Left ventricle myocardium inferior (tissue), 1 donor: ENCODE measurements at regions not wholly inside any gene's neighbourhood (a gene's known extent, or its start where the extent isn't known, plus 50 kb on each side); places are given as distances from the start of the nearest gene placed in this dataset.

ENCODE experiments used
- DNase-seq: peaks from one replicate; pipeline ENCODE4 v3.0.0-alpha.2; 2020
- H3K27ac ChIP-seq: fragments of 200-600 bp; replicated peaks from 2 replicates; pipeline ENCODE4 v1.8.0; 2021
- H3K27me3 ChIP-seq: fragments of 200-600 bp; 2 replicates; pipeline ENCODE4 v1.8.0; 2021; ENCODE audit warnings: low read depth
- H3K36me3 ChIP-seq: fragments of 200-600 bp; 2 replicates; pipeline ENCODE4 v1.8.0; 2021
- H3K4me1 ChIP-seq: fragments of 200-600 bp; 2 replicates; pipeline ENCODE4 v1.8.0; 2021
- H3K4me3 ChIP-seq: fragments of 200-600 bp; 2 replicates; pipeline ENCODE4 v1.8.0; 2021; ENCODE audit warnings: mild to moderate bottlenecking, moderate library complexity
- H3K9me3 ChIP-seq: fragments of 200-600 bp; replicated peaks from 2 replicates; pipeline ENCODE4 v1.8.0; 2021
- intact Hi-C: fragments of 100-400 bp; cut with micrococcal nuclease; formaldehyde crosslinking; loops from one replicate; pipeline ENCODE4 v1.11.0; 2022
- TF ChIP-seq, protein P1 (sequence below): fragments of 200-600 bp; IDR thresholded peaks from 2 replicates; pipeline ENCODE4 v1.8.0; 2021; ENCODE audit warnings: antibody characterized with exemption, mild to moderate bottlenecking, borderline replicate concordance
- donor health status: DM: no; HTN: yes; CAD: no; lungs with severe emphysema.

DNA sequence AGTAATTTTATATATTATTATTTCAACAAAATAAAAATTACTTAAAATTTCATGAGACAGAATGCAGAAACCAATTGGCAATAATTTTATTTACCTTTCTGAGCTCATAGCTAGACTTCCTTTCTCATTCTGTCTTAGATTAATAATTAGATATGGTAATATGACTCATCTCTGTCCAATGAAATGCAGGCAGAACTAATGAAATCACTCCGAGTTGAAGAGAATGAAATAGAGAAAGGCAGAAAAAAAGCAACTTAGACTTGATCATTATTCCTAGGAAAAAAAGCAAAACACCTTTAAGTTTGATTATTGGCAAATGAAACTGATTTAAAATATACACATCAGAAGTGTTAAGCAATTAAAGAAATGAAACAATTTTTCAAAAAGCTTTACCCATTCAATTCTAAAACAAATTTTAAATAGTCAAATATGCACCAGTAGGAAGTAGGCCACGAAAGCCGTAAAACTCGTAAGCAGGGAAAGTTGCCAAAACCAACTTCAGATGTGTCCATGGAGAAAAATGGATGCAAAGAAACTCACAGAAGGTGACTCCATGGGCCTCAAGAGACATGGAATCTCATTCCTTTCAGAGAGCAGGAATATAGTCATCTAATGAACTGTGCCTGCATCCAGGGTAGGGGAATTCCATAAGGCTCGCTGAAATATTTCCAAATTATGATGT lies 293.8 kb upstream of the RGS17 start:
- TF ChIP-seq, protein P1, sequence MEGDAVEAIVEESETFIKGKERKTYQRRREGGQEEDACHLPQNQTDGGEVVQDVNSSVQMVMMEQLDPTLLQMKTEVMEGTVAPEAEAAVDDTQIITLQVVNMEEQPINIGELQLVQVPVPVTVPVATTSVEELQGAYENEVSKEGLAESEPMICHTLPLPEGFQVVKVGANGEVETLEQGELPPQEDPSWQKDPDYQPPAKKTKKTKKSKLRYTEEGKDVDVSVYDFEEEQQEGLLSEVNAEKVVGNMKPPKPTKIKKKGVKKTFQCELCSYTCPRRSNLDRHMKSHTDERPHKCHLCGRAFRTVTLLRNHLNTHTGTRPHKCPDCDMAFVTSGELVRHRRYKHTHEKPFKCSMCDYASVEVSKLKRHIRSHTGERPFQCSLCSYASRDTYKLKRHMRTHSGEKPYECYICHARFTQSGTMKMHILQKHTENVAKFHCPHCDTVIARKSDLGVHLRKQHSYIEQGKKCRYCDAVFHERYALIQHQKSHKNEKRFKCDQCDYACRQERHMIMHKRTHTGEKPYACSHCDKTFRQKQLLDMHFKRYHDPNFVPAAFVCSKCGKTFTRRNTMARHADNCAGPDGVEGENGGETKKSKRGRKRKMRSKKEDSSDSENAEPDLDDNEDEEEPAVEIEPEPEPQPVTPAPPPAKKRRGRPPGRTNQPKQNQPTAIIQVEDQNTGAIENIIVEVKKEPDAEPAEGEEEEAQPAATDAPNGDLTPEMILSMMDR, result no peak
- H3K36me3 ChIP-seq, result no peaks in the 10 kb centered on the region
- H3K27ac ChIP-seq, result no peak overlapping the region
- H3K4me1 ChIP-seq, result no peaks in the 10 kb centered on the region
- no peaks in the 10 kb centered on the region for H3K27me3 ChIP-seq
- DNase-seq, result no peak
- intact Hi-C loops, result no loop called here
- H3K4me3 ChIP-seq, result no peak overlapping the region
- H3K9me3 ChIP-seq, result no peaks in the 10 kb centered on the region

DNA sequence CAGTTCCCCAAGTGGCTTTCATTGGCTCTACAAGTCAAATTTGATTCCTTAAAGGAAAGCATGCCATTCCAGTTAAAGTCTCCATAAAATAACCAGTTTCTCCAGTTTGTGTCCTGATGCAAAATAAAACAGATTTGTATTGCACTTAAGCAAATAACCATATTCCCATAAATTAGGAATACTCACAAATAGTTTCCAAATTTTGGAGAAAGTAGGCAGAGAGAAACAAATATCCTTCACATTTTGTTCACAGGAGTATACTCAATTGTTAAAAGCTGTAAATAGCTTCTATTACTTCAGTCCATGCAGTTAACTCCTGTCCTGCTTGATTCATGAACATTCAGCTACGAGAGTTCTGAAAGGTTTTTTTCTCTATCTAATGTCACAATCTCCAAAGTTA lies 281.4 kb upstream of the RGS17 start:
- H3K9me3 ChIP-seq, result peaks cover 19% of the 10 kb centered on the region
- TF ChIP-seq, protein P1, result no peak
- intact Hi-C loops, result no loop called here

DNA sequence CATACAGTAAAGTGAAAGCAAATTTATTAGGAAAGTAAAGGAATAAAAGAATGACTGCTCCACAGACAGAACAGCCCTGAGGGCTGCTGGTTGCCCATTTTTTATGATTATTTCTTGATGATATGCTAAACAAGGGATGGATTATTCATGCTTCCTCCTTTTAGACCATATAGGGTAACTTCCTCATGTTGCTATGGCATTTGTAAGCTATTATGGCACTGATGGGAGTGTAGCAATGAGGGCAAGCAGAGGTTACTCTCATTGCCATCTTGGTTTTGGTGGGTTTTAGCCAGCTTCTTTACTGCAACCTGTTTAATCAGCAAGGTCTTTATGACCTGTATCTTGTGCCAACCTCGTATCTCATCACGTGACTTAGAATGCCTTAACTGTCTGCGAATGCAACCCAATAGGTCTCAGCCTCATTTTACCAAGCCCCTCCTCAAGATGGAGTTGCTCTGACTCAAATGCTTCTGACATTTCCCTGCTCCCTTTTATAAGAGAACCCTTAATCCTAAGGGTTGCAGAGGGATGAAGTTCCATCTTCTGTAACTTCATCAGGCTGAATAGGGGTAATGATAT lies 280.1 kb upstream of the RGS17 start:
- H3K4me1 ChIP-seq, result no peaks in the 10 kb centered on the region
- no peak overlapping the region for H3K27ac ChIP-seq
- no peaks in the 10 kb centered on the region for H3K27me3 ChIP-seq
- no peak for DNase-seq
- TF ChIP-seq, protein P1, result no peak
- H3K4me3 ChIP-seq, result no peak overlapping the region
- no peaks in the 10 kb centered on the region for H3K36me3 ChIP-seq
- intact Hi-C loops, result no loop called here
- peaks cover 19% of the 10 kb centered on the region for H3K9me3 ChIP-seq

More for the DNA sequence above, 281.4 kb upstream of the RGS17 start:
- Histone ChIP-seq H3K4me1 (no peaks in the 10 kb centered on the region), H3K36me3 (no peaks in the 10 kb centered on the region), H3K4me3 (no peak overlapping the region), H3K27me3 (no peaks in the 10 kb centered on the region), H3K27ac (no peak overlapping the region)
- DNase-seq, result no peak

DNA sequence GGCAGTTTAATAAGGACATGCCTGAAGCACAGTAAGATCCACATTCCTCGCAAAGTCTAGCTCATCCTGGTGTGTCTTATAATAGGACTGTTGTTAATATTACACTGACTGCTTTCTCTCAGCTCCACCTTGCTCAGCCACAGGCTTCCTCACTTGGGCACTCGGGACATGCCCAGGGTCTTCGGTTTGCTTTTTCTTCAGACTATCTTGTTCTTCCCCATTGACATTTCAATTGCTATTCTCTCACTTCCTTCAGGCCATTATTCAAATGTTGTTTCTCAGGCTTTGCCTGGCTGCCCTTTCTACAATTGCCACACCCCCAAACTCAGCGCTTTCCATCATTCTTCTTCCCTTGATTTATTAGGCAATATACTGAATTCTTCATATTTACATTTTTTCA lies 274.8 kb upstream of the RGS17 start:
- Histone ChIP-seq H3K4me3 (no peak overlapping the region), H3K9me3 (peaks cover 2% of the 10 kb centered on the region), H3K27ac (no peak overlapping the region), H3K4me1 (no peaks in the 10 kb centered on the region), H3K27me3 (no peaks in the 10 kb centered on the region), H3K36me3 (no peaks in the 10 kb centered on the region)
- DNase-seq, result no peak
- TF ChIP-seq, protein P1, result no peak
- intact Hi-C loops, result no loop called here

DNA sequence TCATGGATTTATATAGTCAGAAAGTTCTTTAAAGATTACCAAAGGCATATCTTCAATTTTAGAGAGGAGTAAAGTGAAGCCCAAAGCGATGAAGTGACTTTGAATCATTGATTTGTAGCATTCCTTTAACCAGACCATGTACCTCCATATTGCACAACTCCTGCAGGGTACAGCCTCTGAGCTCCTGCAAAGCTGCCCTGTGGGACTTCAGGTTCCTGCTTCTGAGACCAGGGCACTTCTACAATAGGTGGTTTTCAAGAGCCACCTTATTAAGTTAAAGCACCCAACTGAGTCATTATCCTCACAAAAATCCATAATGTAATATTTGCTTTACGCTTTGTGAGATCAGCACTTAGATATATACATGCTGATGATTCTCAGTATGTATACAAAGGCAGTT lies 270.7 kb upstream of the RGS17 start:
- H3K36me3 ChIP-seq, result no peaks in the 10 kb centered on the region
- no peak overlapping the region for H3K27ac ChIP-seq
- no peaks in the 10 kb centered on the region for H3K4me1 ChIP-seq
- H3K9me3 ChIP-seq, result no peaks in the 10 kb centered on the region
- H3K27me3 ChIP-seq, result no peaks in the 10 kb centered on the region
- TF ChIP-seq, protein P1, result no peak
- DNase-seq, result no peak
- no peak overlapping the region for H3K4me3 ChIP-seq
- intact Hi-C loops, result no loop called here
